ENCODE measurements at regions not wholly inside any gene's neighbourhood (a gene's known extent, or its start where the extent isn't known, plus 50 kb on each side); places are given as distances from the start of the nearest gene placed in this dataset.

DNA sequence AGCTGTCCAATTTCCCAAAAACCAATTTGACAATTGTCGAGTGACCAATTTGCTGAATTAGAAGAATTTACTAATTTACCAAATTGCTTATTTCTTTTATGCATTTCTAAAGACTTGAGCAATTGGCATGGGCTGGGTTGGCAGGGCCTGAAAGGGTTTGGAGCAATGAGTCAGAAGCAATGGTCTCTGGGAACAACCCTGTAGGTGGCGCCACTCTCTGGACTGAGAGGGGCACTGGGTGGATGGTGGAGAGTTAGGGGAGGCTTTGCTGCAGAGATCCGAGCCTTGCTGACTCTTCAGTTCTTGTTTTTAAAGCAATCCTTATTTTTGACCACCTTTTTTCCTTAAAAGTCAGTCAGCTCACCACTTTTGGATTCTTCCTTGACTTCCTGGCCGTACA, 71.5 kb upstream of the RPS23 start:
- Mint-ChIP-seq H3K4me3 (no peak overlapping the region), H3K4me1 (no peaks in the 10 kb centered on the region), H3K9me3 (no peaks in the 10 kb centered on the region), H3K27me3 (peaks cover 11% of the 10 kb centered on the region), H3K36me3 (ENCODE audit: insufficient read depth) (no peaks in the 10 kb centered on the region), H3K27ac (ENCODE audit: low read depth) (no peak overlapping the region)
- ATAC-seq (replicated peaks; ENCODE audit: extremely low read depth, poor library complexity, severe bottlenecking): no peak
- no peak for DNase-seq (ENCODE audit: low spot score in 2 of 2)

DNA sequence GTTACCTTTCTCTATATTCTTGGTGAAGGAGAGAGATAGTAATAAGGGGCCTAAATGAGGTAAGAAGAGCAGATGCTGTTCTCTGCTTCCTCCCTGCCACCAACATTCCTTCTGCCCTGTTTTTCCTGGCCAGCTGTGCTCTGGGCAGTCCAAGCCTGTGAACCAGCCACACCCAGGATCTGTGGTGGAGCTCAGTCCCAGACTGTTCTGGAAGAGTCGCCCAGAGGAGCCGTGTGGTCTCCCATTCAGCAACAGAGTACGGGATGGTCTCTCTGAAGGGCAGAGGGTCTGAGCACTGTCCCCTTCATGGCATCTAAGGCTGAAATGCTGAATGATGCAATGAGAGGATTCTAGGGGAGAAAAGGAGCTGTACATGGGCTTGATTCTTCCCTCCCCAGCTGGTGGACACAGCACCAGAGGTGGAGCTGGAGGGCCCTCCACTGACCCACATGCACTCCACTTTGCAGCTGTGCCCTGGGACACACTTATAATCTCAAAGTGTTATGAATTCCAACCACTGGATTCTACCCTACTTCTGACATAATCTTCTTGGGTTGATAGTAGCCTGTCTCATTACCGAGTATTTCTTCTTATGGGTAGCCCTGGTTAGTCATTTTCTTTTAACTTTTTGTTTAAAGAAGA, 70.8 kb upstream of the RPS23 start:
- Mint-ChIP-seq H3K36me3 (ENCODE audit: insufficient read depth) (no peaks in the 10 kb centered on the region), H3K27ac (ENCODE audit: low read depth) (no peak overlapping the region), H3K4me1 (no peaks in the 10 kb centered on the region), H3K9me3 (no peaks in the 10 kb centered on the region), H3K27me3 (peaks cover 19% of the 10 kb centered on the region), H3K4me3 (no peak overlapping the region)
- ATAC-seq (replicated peaks; ENCODE audit: extremely low read depth, poor library complexity, severe bottlenecking) (no peak), DNase-seq (ENCODE audit: low spot score in 2 of 2) (no peak)

DNA sequence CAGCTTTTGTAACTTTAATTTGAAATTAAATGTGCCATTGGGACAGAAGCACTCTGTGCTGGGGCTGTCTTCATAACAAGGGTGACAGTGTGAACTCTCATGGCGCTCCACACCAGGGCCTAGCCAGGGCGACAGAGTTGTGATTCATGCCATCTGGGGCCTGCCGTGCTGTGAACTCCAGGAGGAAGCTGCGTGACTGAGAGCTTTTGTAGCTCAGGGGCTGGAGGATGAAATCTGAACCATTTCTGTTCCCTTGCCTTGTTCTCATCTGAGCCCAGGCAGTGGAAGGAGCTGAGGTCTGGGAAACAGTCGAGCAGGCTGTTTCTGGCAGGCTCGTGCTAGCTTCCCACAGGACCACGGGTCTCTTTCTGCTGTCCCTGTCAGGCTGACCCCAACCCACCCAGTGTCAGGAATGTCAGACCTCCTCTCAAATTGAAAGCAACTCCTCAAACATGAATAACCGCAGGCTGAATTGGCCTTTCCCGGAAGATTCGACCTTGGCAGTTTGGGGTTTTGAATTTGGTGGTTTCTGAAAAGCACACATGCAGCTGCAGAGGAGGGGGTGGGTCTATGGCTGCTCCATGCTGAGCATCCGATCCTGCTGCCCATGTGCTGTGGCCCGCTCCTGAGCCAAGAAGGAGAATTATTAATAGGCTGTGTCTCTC, 69.2 kb upstream of the RPS23 start:
- DNase-seq (ENCODE audit: low spot score in 2 of 2) (no peak), ATAC-seq (replicated peaks; ENCODE audit: extremely low read depth, poor library complexity, severe bottlenecking) (no peak)
- no peak overlapping the region for H3K4me3 Mint-ChIP-seq
- no peak overlapping the region for H3K27ac Mint-ChIP-seq (ENCODE audit: low read depth)
- H3K36me3 Mint-ChIP-seq (ENCODE audit: insufficient read depth): no peaks in the 10 kb centered on the region
- no peaks in the 10 kb centered on the region for H3K9me3 Mint-ChIP-seq
- no peaks in the 10 kb centered on the region for H3K4me1 Mint-ChIP-seq
- H3K27me3 Mint-ChIP-seq: peaks cover 24% of the 10 kb centered on the region

DNA sequence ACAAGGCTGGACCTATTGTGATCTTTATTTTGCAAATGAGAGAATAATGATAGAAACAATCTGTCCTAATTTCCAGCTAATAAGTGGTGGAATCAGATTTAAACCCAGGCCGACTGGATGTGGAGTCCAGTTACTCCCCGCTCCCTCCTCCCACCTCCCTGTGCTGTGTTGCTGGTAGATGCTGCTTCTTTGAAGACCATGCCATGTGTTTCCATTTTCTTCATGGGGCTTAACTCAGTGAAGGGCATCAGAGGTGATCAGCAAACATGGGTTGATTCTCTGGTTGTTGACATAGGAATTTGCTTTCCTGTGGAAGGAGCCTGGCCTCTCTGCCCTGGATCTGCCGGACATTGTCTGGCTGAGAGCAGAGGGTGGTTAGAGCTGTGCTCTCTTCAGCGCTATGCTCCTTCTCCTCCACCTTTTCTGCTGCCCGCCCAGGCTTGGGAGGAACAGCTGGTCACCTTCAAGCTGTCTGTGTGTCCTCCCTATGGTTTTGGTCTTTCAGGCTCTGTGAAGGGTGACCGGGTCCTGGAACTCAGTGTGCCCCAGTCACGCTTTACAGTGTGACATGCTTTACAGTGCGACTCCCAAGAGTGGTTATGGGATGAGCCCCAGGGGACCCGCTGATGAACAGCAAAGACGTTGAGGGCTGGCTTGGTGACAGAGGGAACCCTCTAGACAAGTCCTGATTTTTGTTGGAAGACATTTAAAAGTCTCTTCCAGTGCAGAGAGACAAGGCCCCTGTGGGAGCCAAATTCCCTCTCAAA, 68.4 kb upstream of the RPS23 start:
- Mint-ChIP-seq H3K9me3 (no peaks in the 10 kb centered on the region), H3K27ac (ENCODE audit: low read depth) (no peak overlapping the region), H3K4me1 (no peaks in the 10 kb centered on the region), H3K27me3 (peaks cover 28% of the 10 kb centered on the region), H3K36me3 (ENCODE audit: insufficient read depth) (no peaks in the 10 kb centered on the region), H3K4me3 (no peak overlapping the region)
- DNase-seq (ENCODE audit: low spot score in 2 of 2) (no peak), ATAC-seq (replicated peaks; ENCODE audit: extremely low read depth, poor library complexity, severe bottlenecking) (no peak)

DNA sequence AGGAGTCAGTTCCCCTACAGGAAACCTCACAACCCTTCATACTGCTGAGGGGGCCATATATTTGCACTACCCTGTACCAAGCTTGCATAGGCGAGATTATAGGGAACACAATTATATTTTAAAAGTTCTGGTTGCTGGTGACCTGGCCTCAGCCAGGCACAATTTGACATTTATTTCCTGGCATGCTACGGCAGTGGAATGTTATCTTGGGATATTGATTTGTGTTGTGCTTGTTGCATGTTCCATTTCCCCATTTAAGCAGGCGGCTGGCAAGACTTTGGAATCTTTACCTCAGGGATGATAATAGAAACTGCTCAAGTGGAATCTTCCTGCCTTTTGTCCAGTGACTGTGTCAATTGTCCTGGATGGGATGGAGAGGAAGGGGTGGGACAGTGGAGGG, 67.0 kb upstream of the RPS23 start:
- ATAC-seq (replicated peaks; ENCODE audit: extremely low read depth, poor library complexity, severe bottlenecking): no peak

DNA sequence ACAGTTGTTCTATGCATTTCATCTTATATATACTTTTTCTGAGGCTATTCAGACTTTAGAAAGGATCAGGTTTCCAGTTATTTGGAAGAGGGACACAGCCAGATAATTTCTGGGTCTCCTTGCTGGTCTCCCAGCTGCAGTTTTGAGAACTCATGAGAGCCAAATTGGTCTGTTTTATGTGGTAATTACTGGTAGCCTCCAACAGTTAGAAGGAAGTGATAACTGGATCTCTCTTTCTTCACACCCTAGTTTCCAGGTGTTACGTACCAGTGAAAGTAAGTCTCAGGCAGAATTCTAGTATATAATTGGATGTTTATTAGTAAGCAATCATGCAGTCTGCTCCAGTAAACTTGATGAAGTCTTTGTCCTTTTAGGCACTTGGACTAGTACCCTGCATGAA, 63.2 kb upstream of the RPS23 start:
- Mint-ChIP-seq H3K27ac (ENCODE audit: low read depth) (no peak overlapping the region), H3K36me3 (ENCODE audit: insufficient read depth) (no peaks in the 10 kb centered on the region), H3K27me3 (peaks cover 49% of the 10 kb centered on the region), H3K4me1 (no peaks in the 10 kb centered on the region), H3K4me3 (no peak overlapping the region), H3K9me3 (no peaks in the 10 kb centered on the region)
- ATAC-seq (replicated peaks; ENCODE audit: extremely low read depth, poor library complexity, severe bottlenecking): no peak
- DNase-seq (ENCODE audit: low spot score in 2 of 2): no peak

More for the DNA sequence above, 67.0 kb upstream of the RPS23 start:
- no peaks in the 10 kb centered on the region for H3K9me3 Mint-ChIP-seq
- H3K27ac Mint-ChIP-seq (ENCODE audit: low read depth): no peak overlapping the region
- H3K36me3 Mint-ChIP-seq (ENCODE audit: insufficient read depth): no peaks in the 10 kb centered on the region
- H3K4me1 Mint-ChIP-seq: no peaks in the 10 kb centered on the region
- DNase-seq (ENCODE audit: low spot score in 2 of 2): no peak
- peaks cover 43% of the 10 kb centered on the region for H3K27me3 Mint-ChIP-seq
- no peak overlapping the region for H3K4me3 Mint-ChIP-seq

DNA sequence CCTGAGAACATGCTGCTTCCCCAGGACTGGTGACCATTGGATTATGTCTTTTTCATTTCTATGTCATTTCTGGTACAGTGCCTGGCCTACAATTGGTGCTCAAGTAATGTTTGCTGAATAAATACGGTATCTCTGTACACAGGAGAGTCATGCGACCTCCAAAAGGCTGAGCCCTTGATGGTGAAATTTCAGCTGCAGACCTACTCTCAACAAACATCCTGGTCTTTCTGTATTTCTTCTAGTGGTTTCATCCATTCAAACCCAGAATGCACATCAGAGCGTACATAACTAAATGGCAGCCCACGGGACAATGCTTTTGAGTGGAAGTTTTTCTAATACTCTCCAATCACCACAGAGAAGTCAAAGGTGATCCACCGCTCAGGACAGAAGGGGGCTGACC, 62.6 kb upstream of the RPS23 start:
- H3K4me1 Mint-ChIP-seq: no peaks in the 10 kb centered on the region
- H3K36me3 Mint-ChIP-seq (ENCODE audit: insufficient read depth): no peaks in the 10 kb centered on the region
- peaks cover 49% of the 10 kb centered on the region for H3K27me3 Mint-ChIP-seq
- ATAC-seq (replicated peaks; ENCODE audit: extremely low read depth, poor library complexity, severe bottlenecking): no peak
- no peak for DNase-seq (ENCODE audit: low spot score in 2 of 2)
- H3K4me3 Mint-ChIP-seq: no peak overlapping the region
- no peak overlapping the region for H3K27ac Mint-ChIP-seq (ENCODE audit: low read depth)
- no peaks in the 10 kb centered on the region for H3K9me3 Mint-ChIP-seq

DNA sequence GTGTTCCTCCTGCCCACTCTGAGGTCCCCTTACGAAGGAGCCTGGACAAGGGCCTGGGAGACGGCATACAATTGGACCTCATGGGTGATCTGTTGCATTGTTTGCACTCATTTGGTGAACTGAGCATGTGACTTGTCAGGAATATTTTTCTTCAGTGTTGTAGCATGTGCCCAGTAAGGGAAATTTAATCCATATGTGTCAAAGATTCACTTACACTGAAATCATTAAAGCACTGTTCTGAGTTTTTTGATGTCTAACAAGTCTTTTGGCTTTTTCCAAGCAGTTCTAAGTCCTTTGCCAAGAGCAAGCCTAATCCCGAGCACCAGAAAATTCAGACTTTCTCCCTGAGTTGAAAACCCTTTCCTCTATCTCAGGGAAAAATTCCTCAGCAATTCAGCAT, 61.6 kb upstream of the RPS23 start:
- H3K27ac Mint-ChIP-seq (ENCODE audit: low read depth): no peak overlapping the region

DNA sequence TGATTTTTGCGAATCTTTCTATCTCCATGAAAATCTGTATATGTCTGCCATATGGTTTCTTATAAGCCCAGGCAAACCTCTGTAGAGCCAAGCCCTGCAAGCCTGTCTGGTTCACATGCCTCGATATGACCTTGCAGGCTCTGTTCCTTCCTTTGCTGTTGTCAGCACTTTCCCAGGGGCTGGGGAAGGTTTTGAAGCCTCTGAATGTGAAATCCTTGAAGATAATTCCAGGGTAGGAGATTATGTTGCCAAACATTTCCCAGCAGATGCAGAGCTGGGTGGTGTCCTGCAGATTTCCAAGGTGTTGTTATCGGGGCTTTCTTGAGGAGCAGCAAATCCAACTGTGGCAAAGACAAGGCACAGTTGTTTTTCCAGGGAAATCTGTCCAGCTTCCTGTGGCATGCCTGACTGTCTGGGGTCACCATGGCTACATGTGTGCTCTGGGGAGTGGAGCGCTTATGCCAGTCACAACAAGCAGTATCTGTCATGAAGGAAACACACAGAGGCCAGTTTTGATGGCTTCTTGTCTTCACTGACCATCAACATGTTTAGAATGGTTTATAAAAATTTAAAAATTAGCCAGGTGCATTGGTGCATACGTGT, 60.7 kb upstream of the RPS23 start:
- Mint-ChIP-seq H3K27me3 (peaks cover 30% of the 10 kb centered on the region), H3K27ac (ENCODE audit: low read depth) (no peak overlapping the region), H3K9me3 (no peaks in the 10 kb centered on the region), H3K36me3 (ENCODE audit: insufficient read depth) (no peaks in the 10 kb centered on the region), H3K4me1 (no peaks in the 10 kb centered on the region), H3K4me3 (no peak overlapping the region)
- no peak for ATAC-seq (replicated peaks; ENCODE audit: extremely low read depth, poor library complexity, severe bottlenecking)
- DNase-seq (ENCODE audit: low spot score in 2 of 2): no peak

More for the DNA sequence above, 61.6 kb upstream of the RPS23 start:
- no peak for ATAC-seq (replicated peaks; ENCODE audit: extremely low read depth, poor library complexity, severe bottlenecking)
- Mint-ChIP-seq H3K4me1 (no peaks in the 10 kb centered on the region), H3K27me3 (peaks cover 40% of the 10 kb centered on the region), H3K9me3 (no peaks in the 10 kb centered on the region), H3K36me3 (ENCODE audit: insufficient read depth) (no peaks in the 10 kb centered on the region), H3K4me3 (no peak overlapping the region)
- no peak for DNase-seq (ENCODE audit: low spot score in 2 of 2)

DNA sequence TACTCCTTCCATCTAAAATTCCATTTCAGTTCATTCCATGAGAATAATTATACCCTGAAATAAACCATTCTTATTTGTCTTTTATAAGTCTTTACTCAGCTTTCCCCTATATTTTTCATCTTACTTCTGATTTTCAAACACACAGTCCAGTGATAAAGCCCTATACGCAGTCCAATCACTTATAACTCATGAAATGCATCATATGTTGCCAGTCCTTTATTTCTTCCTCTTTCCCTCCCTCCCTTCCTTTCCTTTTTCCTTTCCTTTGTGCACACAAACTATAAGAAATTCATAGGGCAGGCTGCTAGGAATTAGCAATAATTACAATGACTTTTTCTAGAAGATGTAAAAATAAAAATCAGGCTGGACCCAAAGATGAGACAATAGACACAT, 58.8 kb upstream of the RPS23 start:
- Mint-ChIP-seq H3K9me3 (no peaks in the 10 kb centered on the region), H3K27me3 (peaks cover 25% of the 10 kb centered on the region), H3K36me3 (ENCODE audit: insufficient read depth) (no peaks in the 10 kb centered on the region), H3K4me1 (no peaks in the 10 kb centered on the region), H3K27ac (ENCODE audit: low read depth) (no peak overlapping the region), H3K4me3 (no peak overlapping the region)
- DNase-seq (ENCODE audit: low spot score in 2 of 2) (no peak), ATAC-seq (replicated peaks; ENCODE audit: extremely low read depth, poor library complexity, severe bottlenecking) (no peak)

DNA sequence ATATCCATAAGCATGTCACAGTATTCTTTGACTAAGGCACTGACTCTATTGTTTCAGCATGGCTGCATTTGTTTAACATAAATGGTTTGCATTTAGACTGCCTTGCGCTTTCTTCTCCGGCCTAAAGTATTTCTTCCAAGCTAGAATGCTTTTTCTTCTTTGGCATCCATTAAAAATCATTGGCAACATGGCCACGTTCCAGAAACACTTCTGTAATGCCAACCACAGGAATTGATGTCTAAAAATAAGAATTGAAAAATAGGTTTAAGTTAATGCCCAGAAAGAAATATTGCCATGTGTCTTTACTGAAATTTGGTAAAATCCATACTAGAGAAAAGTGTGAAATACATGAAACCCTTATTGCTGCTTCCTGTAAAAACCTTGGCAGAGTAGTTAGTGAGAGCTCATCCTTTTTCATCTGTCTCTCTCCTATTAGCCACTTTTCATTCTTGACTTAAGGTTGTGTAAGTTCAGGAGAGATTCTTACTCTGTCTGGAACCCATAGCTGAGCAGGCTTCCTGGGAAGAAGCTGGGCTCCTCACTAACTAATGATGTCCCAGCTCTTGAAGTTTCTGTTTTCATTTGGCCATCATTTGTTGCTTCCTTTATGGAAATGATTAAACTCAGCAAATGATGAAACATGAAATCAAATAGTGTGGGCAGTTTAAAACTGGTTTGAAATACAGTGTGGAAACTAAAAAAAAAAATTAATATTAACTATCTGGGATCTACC, 58.2 kb upstream of the RPS23 start:
- H3K27me3 Mint-ChIP-seq: peaks cover 19% of the 10 kb centered on the region
- no peaks in the 10 kb centered on the region for H3K9me3 Mint-ChIP-seq
- H3K4me1 Mint-ChIP-seq: no peaks in the 10 kb centered on the region
- H3K36me3 Mint-ChIP-seq (ENCODE audit: insufficient read depth): no peaks in the 10 kb centered on the region
- no peak for DNase-seq (ENCODE audit: low spot score in 2 of 2)
- H3K27ac Mint-ChIP-seq (ENCODE audit: low read depth): no peak overlapping the region
- H3K4me3 Mint-ChIP-seq: no peak overlapping the region
- no peak for ATAC-seq (replicated peaks; ENCODE audit: extremely low read depth, poor library complexity, severe bottlenecking)

DNA sequence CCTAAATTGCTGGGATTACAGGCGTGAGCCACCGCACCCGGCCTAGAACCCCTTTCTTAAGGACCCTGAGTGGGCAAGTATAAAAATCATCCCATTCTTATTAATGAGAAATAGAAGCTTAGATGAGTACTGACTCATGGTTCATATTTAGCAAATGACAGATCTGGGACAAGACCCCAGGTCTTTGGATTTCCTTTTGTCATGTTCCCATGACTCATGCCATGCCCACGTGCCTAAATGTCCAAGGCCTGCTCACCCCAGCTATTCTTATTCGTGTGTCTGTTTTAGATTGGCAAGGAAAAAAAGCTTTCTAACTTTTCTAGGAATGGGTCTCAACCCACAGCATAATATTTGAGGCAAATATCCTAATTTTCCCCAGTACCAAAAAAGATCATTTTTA, 57.7 kb upstream of the RPS23 start:
- peaks cover 15% of the 10 kb centered on the region for H3K27me3 Mint-ChIP-seq

More for the DNA sequence above, 57.7 kb upstream of the RPS23 start:
- no peak overlapping the region for H3K27ac Mint-ChIP-seq (ENCODE audit: low read depth)
- no peak for ATAC-seq (replicated peaks; ENCODE audit: extremely low read depth, poor library complexity, severe bottlenecking)
- no peaks in the 10 kb centered on the region for H3K4me1 Mint-ChIP-seq
- H3K4me3 Mint-ChIP-seq: no peak overlapping the region
- no peaks in the 10 kb centered on the region for H3K36me3 Mint-ChIP-seq (ENCODE audit: insufficient read depth)
- no peak for DNase-seq (ENCODE audit: low spot score in 2 of 2)
- H3K9me3 Mint-ChIP-seq: no peaks in the 10 kb centered on the region

All from central memory CD8-positive, alpha-beta T cell (primary cell).